Stimulated activated CD4-positive, alpha-beta T cell treated with anti-CD3 and anti-CD28 coated beads, Interleukin-1b, Interleukin-23, amount 100 ng/mL, for 48 hours (primary cell): ENCODE measurements at regions not wholly inside any gene's neighbourhood (a gene's known extent, or its start where the extent isn't known, plus 50 kb on each side); places are given as distances from the start of the nearest gene placed in this dataset.
A peak's percentile ranks its signal among the peaks of the same experiment; 100 is the strongest.
"Not testable (repeated sequence)": the region's sequence is repeated elsewhere in the genome, so short reads cannot be mapped to it uniquely, and the experiment has no call there.

ENCODE experiments used
- DNase-seq: peaks from one replicate; pipeline ENCODE4 v3.0.0-alpha.2; 2020

- DNase-seq, result no peak
Measured at GRCh38 chr1:245060684-245061374, 94.0 kb upstream of the KIF26B start.

GRCh38 chr1:245059806-245060424 is 94.9 kb upstream of the KIF26B start:
- DNase-seq, result no peak

GRCh38 chr1:245058882-245059281 is 95.9 kb upstream of the KIF26B start:
- no peak for DNase-seq

- no peak for DNase-seq
Measured at GRCh38 chr1:245058436-245058835, 96.3 kb upstream of the KIF26B start.

- no peak for DNase-seq
Measured at GRCh38 chr1:245056913-245057312, 97.9 kb upstream of the KIF26B start.

- not testable (repeated sequence) for DNase-seq
Measured at GRCh38 chr1:245056296-245056695, 98.5 kb upstream of the KIF26B start.

GRCh38 chr1:245055752-245056151 is 99.0 kb upstream of the KIF26B start:
- DNase-seq, result no peak

GRCh38 chr1:245054507-245055270 is 100.1 kb upstream of the KIF26B start:
- DNase-seq, result no peak

- no peak for DNase-seq
Measured at GRCh38 chr1:245054105-245054504, 100.7 kb upstream of the KIF26B start.

GRCh38 chr1:245052258-245052657 is 102.5 kb upstream of the KIF26B start:
- no peak for DNase-seq

GRCh38 chr1:245051349-245052221 is 103.2 kb upstream of the KIF26B start:
- DNase-seq, result peak; percentile 34

GRCh38 chr1:245046769-245047168 is 108.0 kb upstream of the KIF26B start:
- no peak for DNase-seq

GRCh38 chr1:245046315-245046714 is 108.5 kb upstream of the KIF26B start:
- DNase-seq, result no peak

- no peak for DNase-seq
Measured at GRCh38 chr1:245045087-245045881, 109.5 kb upstream of the KIF26B start.

GRCh38 chr1:245043611-245043940 is 111.2 kb upstream of the KIF26B start:
- DNase-seq, result no peak

GRCh38 chr1:245041058-245041698 is 113.6 kb upstream of the KIF26B start:
- no peak for DNase-seq

- DNase-seq, result no peak
Measured at GRCh38 chr1:245039196-245039595, 115.6 kb upstream of the KIF26B start.

GRCh38 chr1:245036102-245036501 is 118.7 kb upstream of the KIF26B start:
- DNase-seq, result no peak

GRCh38 chr1:245031041-245031440 is 123.7 kb upstream of the KIF26B start:
- DNase-seq, result no peak

- DNase-seq, result no peak
Measured at GRCh38 chr1:245026247-245026646, 128.5 kb upstream of the KIF26B start.

GRCh38 chr1:245025525-245025924 is 129.3 kb upstream of the KIF26B start:
- DNase-seq, result no peak

- DNase-seq, result no peak
Measured at GRCh38 chr1:245023222-245023621, 131.6 kb upstream of the KIF26B start.
